Middle frontal gyrus (tissue), 1 donor: ENCODE measurements at regions not wholly inside any gene's neighbourhood (a gene's known extent, or its start where the extent isn't known, plus 50 kb on each side); places are given as distances from the start of the nearest gene placed in this dataset.
"Not testable (repeated sequence)": the region's sequence is repeated elsewhere in the genome, so short reads cannot be mapped to it uniquely, and the experiment has no call there.

Experiments
- DNase-seq: peaks from one replicate; pipeline ENCODE4 v3.0.0-alpha.2; 2015; ENCODE audit warnings: low spot score; ENCODE audit errors: extremely low spot score

- DNase-seq, result no peak
These were observed 416.1 kb downstream of the PSAT1 start for GRCh38 chr9:78712903-78713613.

- DNase-seq, result no peak
These were observed 416.9 kb downstream of the PSAT1 start for GRCh38 chr9:78713614-78714405.

GRCh38 chr9:78714576-78714975 is 417.7 kb downstream of the PSAT1 start:
- no peak for DNase-seq

- not testable (repeated sequence) for DNase-seq
These were observed 422.1 kb downstream of the PSAT1 start for GRCh38 chr9:78719029-78719428.

GRCh38 chr9:78724896-78725295 is 428.0 kb downstream of the PSAT1 start:
- DNase-seq, result no peak

- DNase-seq, result no peak
These were observed 428.6 kb downstream of the PSAT1 start for GRCh38 chr9:78725503-78725902.

- DNase-seq, result no peak
These were observed 448.4 kb downstream of the PSAT1 start for GRCh38 chr9:78745331-78745730.

GRCh38 chr9:78746010-78746409 is 449.1 kb downstream of the PSAT1 start:
- DNase-seq, result no peak

- no peak for DNase-seq
These were observed 456.1 kb downstream of the PSAT1 start for GRCh38 chr9:78753039-78753438.

- no peak for DNase-seq
These were observed 460.0 kb downstream of the PSAT1 start for GRCh38 chr9:78756813-78757510.

GRCh38 chr9:78763424-78763823 is 466.5 kb downstream of the PSAT1 start:
- no peak for DNase-seq

- no peak for DNase-seq
These were observed 468.9 kb downstream of the PSAT1 start for GRCh38 chr9:78765861-78766260.

GRCh38 chr9:78767490-78767889 is 470.6 kb downstream of the PSAT1 start:
- peak; percentile 31 for DNase-seq

- DNase-seq, result no peak
These were observed 472.8 kb downstream of the PSAT1 start for GRCh38 chr9:78769690-78770089.

GRCh38 chr9:78775211-78775610 is 478.3 kb downstream of the PSAT1 start:
- no peak for DNase-seq

GRCh38 chr9:78775696-78776295 is 478.9 kb downstream of the PSAT1 start:
- DNase-seq, result no peak

- DNase-seq, result no peak
These were observed 480.8 kb downstream of the PSAT1 start for GRCh38 chr9:78777747-78778146.

GRCh38 chr9:78778318-78778717 is 481.4 kb downstream of the PSAT1 start:
- no peak for DNase-seq

- DNase-seq, result no peak
These were observed 482.0 kb downstream of the PSAT1 start for GRCh38 chr9:78778861-78779374.

GRCh38 chr9:78781681-78782080 is 484.8 kb downstream of the PSAT1 start:
- DNase-seq, result no peak

GRCh38 chr9:78782234-78782633 is 485.3 kb downstream of the PSAT1 start:
- DNase-seq, result no peak

GRCh38 chr9:78782858-78783257 is 485.9 kb downstream of the PSAT1 start:
- no peak for DNase-seq
